ENCODE measurements at regions not wholly inside any gene's neighbourhood (a gene's known extent, or its start where the extent isn't known, plus 50 kb on each side); places are given as distances from the start of the nearest gene placed in this dataset.

DNA sequence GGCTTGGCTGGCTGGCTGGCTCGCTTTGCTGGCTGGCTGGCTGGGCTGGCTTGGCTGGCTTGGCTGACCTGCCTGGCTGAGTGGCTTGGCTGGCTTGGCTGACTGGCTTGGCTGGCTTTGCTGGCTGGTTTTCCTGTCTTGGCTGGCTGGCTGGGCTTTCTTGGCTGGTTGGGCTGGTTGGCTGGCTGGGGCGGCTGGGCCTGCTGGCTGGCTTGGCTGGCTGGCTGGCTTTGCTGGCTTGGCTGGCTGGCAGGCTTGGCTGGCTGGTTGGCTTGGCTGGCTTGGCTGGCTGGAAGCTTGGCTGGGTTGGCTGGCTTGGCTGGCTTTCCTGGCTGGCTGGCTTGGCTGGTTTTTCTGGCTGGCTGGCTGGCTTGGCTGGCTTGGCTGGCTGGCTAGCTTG, 435.6 kb downstream of the GOLGA6L6 start:
- no peak for TF ChIP-seq CTCF (IDR thresholded peaks at IDR 0.05; ENCODE audit: low read depth, low read length, missing input control)
- TF ChIP-seq YY1 (IDR thresholded peaks at IDR 0.05), result no peak
- TF ChIP-seq RAD21 (IDR thresholded peaks at IDR 0.05), result no peak
- TF ChIP-seq SP1 (IDR thresholded peaks at IDR 0.05), result no peak
- no peak for TF ChIP-seq EGR1 (IDR thresholded peaks at IDR 0.05; ENCODE audit: low read depth in 2 of 2)
- no peak for TF ChIP-seq RXRA (IDR thresholded peaks at IDR 0.05)
- TF ChIP-seq GABPA (IDR thresholded peaks at IDR 0.05 in 1 of 2, conservative IDR thresholded peaks at IDR 0.05 in 1 of 2), result no peak

Measured in liver (tissue), 3 donors.